ENCODE measurements at regions not wholly inside any gene's neighbourhood (a gene's known extent, or its start where the extent isn't known, plus 50 kb on each side); places are given as distances from the start of the nearest gene placed in this dataset.

GRCh38 chr12:94777936-94778335, 127.6 kb upstream of the TMCC3 start:
- no peak for DNase-seq
- TF ChIP-seq, protein P1, sequence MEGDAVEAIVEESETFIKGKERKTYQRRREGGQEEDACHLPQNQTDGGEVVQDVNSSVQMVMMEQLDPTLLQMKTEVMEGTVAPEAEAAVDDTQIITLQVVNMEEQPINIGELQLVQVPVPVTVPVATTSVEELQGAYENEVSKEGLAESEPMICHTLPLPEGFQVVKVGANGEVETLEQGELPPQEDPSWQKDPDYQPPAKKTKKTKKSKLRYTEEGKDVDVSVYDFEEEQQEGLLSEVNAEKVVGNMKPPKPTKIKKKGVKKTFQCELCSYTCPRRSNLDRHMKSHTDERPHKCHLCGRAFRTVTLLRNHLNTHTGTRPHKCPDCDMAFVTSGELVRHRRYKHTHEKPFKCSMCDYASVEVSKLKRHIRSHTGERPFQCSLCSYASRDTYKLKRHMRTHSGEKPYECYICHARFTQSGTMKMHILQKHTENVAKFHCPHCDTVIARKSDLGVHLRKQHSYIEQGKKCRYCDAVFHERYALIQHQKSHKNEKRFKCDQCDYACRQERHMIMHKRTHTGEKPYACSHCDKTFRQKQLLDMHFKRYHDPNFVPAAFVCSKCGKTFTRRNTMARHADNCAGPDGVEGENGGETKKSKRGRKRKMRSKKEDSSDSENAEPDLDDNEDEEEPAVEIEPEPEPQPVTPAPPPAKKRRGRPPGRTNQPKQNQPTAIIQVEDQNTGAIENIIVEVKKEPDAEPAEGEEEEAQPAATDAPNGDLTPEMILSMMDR (IDR thresholded peaks at IDR 0.05; ENCODE audit: borderline replicate concordance, extremely low read depth, low read length, poor library complexity, severe bottlenecking), result no peak
- TF ChIP-seq EZH2 (IDR thresholded peaks at IDR 0.05; ENCODE audit: borderline replicate concordance, low read depth, low read length, severe bottlenecking), result no peak
- no peak overlapping the region for H2AFZ ChIP-seq (ENCODE audit: low read depth, low read length)
- no peak overlapping the region for H3K27ac ChIP-seq (ENCODE audit: low read length)
- H3K9me3 ChIP-seq (ENCODE audit: insufficient read depth, low read length, severe bottlenecking), result peaks cover 2% of the 10 kb centered on the region
- H3K4me3 ChIP-seq (ENCODE audit: low read depth in 1 of 2, low read length in 2 of 2), result no peak overlapping the region
- no peak overlapping the region for H3K4me2 ChIP-seq (ENCODE audit: insufficient read depth, low read length)
- H4K20me1 ChIP-seq (ENCODE audit: insufficient read depth, low read length), result no peaks in the 10 kb centered on the region
- no peak for ATAC-seq (ENCODE audit: insufficient read depth, low read depth)
- no peak overlapping the region for H3K9ac ChIP-seq (ENCODE audit: low read depth, low read length)
- H3K27me3 ChIP-seq (ENCODE audit: insufficient read depth, low read length, poor library complexity), result no peaks in the 10 kb centered on the region
- no peaks in the 10 kb centered on the region for H3K79me2 ChIP-seq (ENCODE audit: insufficient read depth, low read length)
- no peaks in the 10 kb centered on the region for H3K36me3 ChIP-seq (ENCODE audit: insufficient read depth, low read length)
- no peaks in the 10 kb centered on the region for H3K4me1 ChIP-seq (ENCODE audit: insufficient read depth, low read length)

DNA sequence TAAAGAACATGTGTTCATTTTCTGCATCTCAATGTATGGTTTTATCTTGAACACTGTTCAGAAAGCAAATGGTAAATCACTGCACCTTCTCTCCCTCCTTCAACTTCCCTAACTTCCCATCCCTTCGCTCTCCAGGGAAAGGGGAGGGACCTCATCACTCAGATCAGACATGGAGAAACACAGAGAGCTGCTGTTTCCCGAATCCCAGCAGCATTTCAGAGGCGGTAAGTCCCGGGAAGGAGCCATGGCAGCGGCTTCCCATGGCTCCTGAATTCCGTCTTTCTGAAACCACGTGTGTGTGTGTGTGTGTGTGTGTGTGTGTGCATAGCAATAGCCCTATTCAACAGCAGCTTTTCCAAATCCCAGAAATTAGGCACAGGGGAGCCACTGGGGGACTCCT, 125.4 kb upstream of the TMCC3 start:
- Histone ChIP-seq H3K79me2 (ENCODE audit: insufficient read depth, low read length) (no peaks in the 10 kb centered on the region), H3K36me3 (ENCODE audit: insufficient read depth, low read length) (no peaks in the 10 kb centered on the region), H3K4me2 (ENCODE audit: insufficient read depth, low read length) (no peak overlapping the region), H3K27me3 (ENCODE audit: insufficient read depth, low read length, poor library complexity) (no peaks in the 10 kb centered on the region), H4K20me1 (ENCODE audit: insufficient read depth, low read length) (no peaks in the 10 kb centered on the region), H3K9me3 (ENCODE audit: insufficient read depth, low read length, severe bottlenecking) (peaks cover 2% of the 10 kb centered on the region), H3K4me3 (ENCODE audit: low read depth in 1 of 2, low read length in 2 of 2) (no peak overlapping the region), H3K4me1 (ENCODE audit: insufficient read depth, low read length) (no peaks in the 10 kb centered on the region), H2AFZ (ENCODE audit: low read depth, low read length) (no peak overlapping the region), H3K9ac (ENCODE audit: low read depth, low read length) (no peak overlapping the region), H3K27ac (ENCODE audit: low read length) (no peak overlapping the region)
- DNase-seq, result no peak
- no peak for ATAC-seq (ENCODE audit: insufficient read depth, low read depth)
- TF ChIP-seq EZH2 (IDR thresholded peaks at IDR 0.05; ENCODE audit: borderline replicate concordance, low read depth, low read length, severe bottlenecking), result no peak
- TF ChIP-seq, protein P1 (IDR thresholded peaks at IDR 0.05; ENCODE audit: borderline replicate concordance, extremely low read depth, low read length, poor library complexity, severe bottlenecking), result no peak

DNA sequence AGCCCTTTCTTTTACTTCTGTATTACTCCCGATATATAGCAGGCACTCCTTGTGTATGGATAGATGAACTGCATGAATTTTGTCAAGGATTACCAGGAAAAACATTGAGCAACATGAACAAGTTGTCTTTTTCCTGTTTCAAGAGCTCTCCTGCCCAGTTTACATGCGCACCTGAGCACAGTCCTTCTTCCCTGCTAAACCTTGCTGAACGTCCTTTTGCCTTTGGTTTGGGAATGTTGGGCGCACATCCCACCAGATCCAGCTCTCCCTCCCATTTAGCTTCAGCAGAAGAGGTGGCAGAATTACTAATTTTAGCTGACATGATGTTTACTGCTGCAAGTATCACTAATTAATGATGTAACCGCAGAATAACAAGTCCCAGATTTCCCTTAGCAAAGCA, 121.4 kb upstream of the TMCC3 start:
- Histone ChIP-seq H3K4me1 (ENCODE audit: insufficient read depth, low read length) (no peaks in the 10 kb centered on the region), H3K27ac (ENCODE audit: low read length) (no peak overlapping the region), H3K36me3 (ENCODE audit: insufficient read depth, low read length) (no peaks in the 10 kb centered on the region), H3K4me2 (ENCODE audit: insufficient read depth, low read length) (no peak overlapping the region), H3K79me2 (ENCODE audit: insufficient read depth, low read length) (no peaks in the 10 kb centered on the region), H3K9ac (ENCODE audit: low read depth, low read length) (no peak overlapping the region), H3K9me3 (ENCODE audit: insufficient read depth, low read length, severe bottlenecking) (peaks cover 2% of the 10 kb centered on the region), H3K27me3 (ENCODE audit: insufficient read depth, low read length, poor library complexity) (peaks cover 6% of the 10 kb centered on the region), H2AFZ (ENCODE audit: low read depth, low read length) (no peak overlapping the region), H4K20me1 (ENCODE audit: insufficient read depth, low read length) (no peaks in the 10 kb centered on the region), H3K4me3 (ENCODE audit: low read depth in 1 of 2, low read length in 2 of 2) (no peak overlapping the region)
- no peak for ATAC-seq (ENCODE audit: insufficient read depth, low read depth)
- no peak for DNase-seq
- TF ChIP-seq EZH2 (IDR thresholded peaks at IDR 0.05; ENCODE audit: borderline replicate concordance, low read depth, low read length, severe bottlenecking), result no peak
- TF ChIP-seq, protein P1 (IDR thresholded peaks at IDR 0.05; ENCODE audit: borderline replicate concordance, extremely low read depth, low read length, poor library complexity, severe bottlenecking), result no peak

GRCh38 chr12:94771199-94771598, 120.8 kb upstream of the TMCC3 start:
- H3K36me3 ChIP-seq (ENCODE audit: insufficient read depth, low read length), result no peaks in the 10 kb centered on the region
- H3K79me2 ChIP-seq (ENCODE audit: insufficient read depth, low read length), result no peaks in the 10 kb centered on the region
- peaks cover 2% of the 10 kb centered on the region for H3K9me3 ChIP-seq (ENCODE audit: insufficient read depth, low read length, severe bottlenecking)
- TF ChIP-seq EZH2 (IDR thresholded peaks at IDR 0.05; ENCODE audit: borderline replicate concordance, low read depth, low read length, severe bottlenecking), result no peak
- TF ChIP-seq, protein P1 (IDR thresholded peaks at IDR 0.05; ENCODE audit: borderline replicate concordance, extremely low read depth, low read length, poor library complexity, severe bottlenecking), result no peak
- no peak overlapping the region for H3K9ac ChIP-seq (ENCODE audit: low read depth, low read length)
- H3K27ac ChIP-seq (ENCODE audit: low read length), result no peak overlapping the region
- no peak overlapping the region for H2AFZ ChIP-seq (ENCODE audit: low read depth, low read length)
- no peak overlapping the region for H3K4me2 ChIP-seq (ENCODE audit: insufficient read depth, low read length)
- DNase-seq (no peak), ATAC-seq (ENCODE audit: insufficient read depth, low read depth) (no peak)
- no peaks in the 10 kb centered on the region for H3K4me1 ChIP-seq (ENCODE audit: insufficient read depth, low read length)
- H3K4me3 ChIP-seq (ENCODE audit: low read depth in 1 of 2, low read length in 2 of 2), result no peak overlapping the region
- no peaks in the 10 kb centered on the region for H4K20me1 ChIP-seq (ENCODE audit: insufficient read depth, low read length)
- peaks cover 6% of the 10 kb centered on the region for H3K27me3 ChIP-seq (ENCODE audit: insufficient read depth, low read length, poor library complexity)
